Stimulated activated CD8-positive, alpha-beta memory T cell treated with anti-CD3 and anti-CD28 coated beads, Interleukin-4, amount 100 ng/mL, for 48 hours (primary cell): ENCODE measurements at regions not wholly inside any gene's neighbourhood (a gene's known extent, or its start where the extent isn't known, plus 50 kb on each side); places are given as distances from the start of the nearest gene placed in this dataset.
"Not testable (repeated sequence)": the region's sequence is repeated elsewhere in the genome, so short reads cannot be mapped to it uniquely, and the experiment has no call there.

Experiments
- DNase-seq: peaks from one replicate; pipeline ENCODE4 v3.0.0-alpha.2; 2020

DNA sequence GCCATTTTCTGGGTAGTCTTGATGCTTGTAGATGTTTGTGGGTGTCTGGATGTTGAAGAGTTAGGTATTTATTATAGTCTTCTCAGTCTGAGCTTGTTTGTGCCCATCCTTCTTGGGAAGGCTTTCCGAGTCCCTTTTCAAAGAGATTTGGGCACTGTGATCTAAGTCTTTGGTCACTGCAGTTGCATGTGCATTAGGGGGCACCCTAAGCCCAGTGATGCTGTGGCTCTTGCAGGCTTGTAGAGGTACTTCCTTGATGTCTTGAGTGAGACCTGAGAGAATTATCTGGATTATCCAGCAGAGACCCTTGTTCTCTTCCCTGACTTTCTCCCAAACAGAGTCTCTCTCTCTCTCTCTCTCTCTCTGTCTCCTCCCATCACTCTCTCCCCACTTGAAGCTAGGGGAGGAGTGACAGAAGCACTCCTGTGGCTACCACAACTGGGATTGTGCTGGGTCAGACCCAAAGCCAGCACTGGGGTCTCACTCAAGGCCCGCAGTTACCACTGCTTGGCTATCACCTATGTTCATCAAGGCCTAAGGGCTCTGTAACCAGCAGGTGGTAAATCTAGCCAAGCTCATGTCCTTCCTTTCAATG lies 68.5 kb downstream of the TMCO5A start:
- no peak for DNase-seq

DNA sequence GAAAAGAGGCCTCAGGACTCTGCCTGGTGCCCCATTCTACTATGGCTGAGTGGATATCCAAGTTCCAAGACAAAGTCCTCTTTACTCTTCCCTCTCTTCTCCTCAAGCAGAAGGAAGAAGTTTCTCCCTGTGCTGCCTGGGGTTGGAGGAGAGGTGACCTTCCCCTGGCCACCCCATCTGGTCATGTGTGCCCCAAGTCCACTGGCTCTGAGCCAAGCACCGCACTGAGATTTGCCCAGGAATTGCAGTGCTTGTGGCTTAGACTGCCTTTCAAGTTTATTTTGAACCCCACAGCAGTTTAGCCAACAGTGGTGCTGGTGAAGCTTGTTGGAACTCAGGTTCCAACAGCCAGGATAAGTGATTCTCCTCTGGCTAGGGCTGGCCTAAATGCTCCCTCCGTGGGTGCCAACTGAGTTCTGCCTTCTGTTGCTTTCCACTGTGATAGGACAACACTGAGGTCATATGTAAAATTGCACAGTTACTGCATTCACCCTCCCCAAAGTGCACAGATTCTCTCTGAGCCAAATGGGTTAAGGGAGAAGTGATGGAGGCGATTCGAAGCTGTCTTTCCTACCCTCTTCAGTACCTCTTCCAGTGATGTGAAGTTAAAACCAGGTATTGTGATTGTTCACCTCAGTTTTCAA lies 69.9 kb downstream of the TMCO5A start:
- DNase-seq = no peak

- DNase-seq = no peak
Observed at GRCh38 chr15:38005953-38006808, 71.7 kb downstream of the TMCO5A start.

DNA sequence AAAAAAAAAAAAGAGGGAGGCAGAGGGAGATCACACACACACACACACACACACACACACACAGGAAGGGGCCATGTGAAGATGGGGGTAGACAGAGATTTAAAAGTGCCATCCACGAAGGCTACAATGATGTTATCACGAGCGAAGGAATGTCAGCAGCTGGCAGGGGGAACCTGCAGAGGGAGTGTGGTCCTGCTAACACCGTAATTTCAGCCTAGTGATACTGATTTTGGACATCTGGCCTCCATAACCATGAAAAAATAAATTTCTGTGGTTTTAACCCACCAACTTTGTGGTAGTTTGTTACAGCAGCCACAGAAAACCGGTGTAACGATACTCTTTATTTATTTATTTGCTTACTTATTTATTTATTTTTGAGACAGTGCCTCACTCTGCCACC lies 76.0 kb downstream of the TMCO5A start:
- DNase-seq = no peak

- DNase-seq = no peak
Observed at GRCh38 chr15:38012894-38013293, 78.5 kb downstream of the TMCO5A start.

- DNase-seq = no peak
Observed at GRCh38 chr15:38017721-38018120, 83.3 kb downstream of the TMCO5A start.

- no peak for DNase-seq
Observed at GRCh38 chr15:38019066-38019465, 84.6 kb downstream of the TMCO5A start.

GRCh38 chr15:38021259-38021658 lies 86.8 kb downstream of the TMCO5A start:
- no peak for DNase-seq

DNA sequence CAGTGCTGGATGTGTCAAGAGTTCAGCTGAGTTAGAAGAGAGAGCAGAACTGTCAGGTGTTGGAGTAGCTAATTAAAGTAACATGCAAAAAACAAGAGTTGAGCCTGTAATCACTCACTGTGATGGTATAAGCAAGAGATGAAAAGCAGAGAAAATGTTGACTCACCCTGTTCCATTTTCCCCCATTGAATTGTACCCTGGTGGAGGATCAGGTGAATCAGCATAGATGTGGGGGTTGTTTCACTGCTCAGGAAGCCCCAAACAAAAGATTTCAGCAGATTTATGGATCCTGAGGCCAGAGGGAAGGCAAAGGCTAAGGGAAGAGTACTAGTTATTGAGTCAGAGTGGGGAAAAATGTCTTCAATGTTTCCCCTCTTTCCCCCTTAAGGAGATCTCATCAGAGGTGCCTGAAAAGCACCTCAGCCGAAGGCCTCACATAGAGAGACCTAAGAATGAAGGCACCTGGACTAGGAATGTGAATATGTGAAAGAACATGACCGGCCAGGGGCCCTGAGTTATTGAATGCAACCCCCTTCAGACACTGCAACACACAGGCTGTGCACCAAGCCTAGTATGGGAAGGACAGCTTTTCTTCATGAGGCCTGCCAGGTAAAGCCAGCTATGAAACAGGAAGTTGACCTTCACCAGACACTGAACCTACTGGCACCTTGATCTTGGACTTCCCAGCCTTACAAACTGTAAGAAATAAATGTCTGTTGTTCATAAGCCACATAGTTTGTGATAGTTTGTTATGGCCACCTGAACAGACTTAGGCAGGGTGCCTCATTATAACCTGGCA lies 90.1 kb downstream of the TMCO5A start:
- DNase-seq = no peak

DNA sequence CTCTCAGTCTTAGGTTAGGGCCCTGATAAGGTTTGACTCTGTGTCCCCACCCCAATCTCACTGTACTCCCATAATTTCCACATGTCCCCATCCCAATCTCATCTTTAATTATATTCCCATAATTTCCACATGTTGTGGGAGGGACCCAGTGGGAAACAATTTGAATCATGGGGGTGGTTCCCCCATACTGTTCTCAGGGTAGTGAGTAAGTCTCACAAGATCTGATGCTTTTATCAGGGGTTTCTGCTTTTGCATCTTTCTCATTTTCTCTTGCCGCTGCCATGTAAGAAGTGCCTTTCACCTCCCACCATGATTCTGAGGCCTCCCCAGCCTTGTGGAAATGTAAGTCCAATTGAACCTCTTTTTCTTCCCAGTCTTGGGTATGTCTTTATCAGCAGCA lies 91.2 kb downstream of the TMCO5A start:
- not testable (repeated sequence) for DNase-seq

GRCh38 chr15:38028869-38029268 lies 94.4 kb downstream of the TMCO5A start:
- no peak for DNase-seq

- DNase-seq = no peak
Observed at GRCh38 chr15:38029736-38030135, 95.3 kb downstream of the TMCO5A start.

DNA sequence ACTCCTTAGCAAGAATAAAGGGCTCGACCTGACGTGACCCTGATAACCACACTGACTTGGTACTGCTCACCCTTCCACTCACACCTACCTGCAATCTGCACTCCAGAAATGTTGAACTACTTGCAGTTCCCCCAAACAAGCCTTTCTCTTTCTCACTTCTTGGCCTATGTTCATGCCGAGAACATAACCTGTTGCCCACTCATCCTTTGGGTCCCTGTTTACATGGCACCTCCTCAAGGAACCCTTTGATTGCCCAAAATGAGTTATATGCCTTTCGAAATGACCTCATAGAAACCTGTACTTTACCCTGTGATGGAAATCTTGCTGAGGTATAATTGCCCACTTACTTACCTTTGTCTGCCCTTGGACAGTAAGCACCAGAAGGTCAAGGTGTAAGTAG lies 96.2 kb downstream of the TMCO5A start:
- no peak for DNase-seq

- no peak for DNase-seq
Observed at GRCh38 chr15:38035701-38036100, 101.3 kb downstream of the TMCO5A start.

GRCh38 chr15:38036790-38037338 lies 102.4 kb downstream of the TMCO5A start:
- DNase-seq = no peak

DNA sequence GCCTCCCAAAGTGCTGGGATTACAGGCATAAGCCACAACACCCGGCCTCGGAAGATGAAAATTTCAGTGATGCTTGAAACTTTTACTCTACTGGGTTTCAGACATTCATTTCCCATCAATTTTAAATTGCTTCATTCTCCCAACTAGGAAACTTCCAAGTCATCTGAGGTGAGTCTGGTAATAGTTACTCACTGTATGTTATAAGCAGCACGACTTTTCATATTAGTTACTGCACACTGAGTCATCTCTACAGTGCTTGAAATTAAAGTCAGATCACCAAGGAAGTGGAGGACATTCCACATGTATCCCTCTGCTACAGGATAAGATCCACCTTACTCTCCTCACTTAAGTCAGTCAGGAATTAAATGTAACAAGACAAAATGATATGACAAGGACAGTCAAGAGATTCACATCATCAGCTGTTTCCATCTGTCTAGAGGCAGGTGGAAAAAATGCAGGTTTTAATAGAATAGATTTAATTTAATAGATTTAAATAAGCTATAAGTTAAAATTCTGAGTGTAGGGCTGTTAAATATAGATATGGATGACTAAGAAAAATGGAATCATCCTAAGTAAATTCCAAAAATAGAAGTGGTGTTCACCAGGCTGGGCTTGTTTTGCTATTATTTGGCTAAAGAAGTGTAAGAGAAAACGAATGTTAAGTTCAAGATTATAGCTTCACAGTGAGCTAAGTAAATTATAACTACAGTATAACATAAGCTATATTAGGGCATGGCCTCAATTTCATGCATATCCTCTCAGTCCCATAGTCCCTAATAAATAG lies 104.4 kb downstream of the TMCO5A start:
- DNase-seq = no peak

- DNase-seq = no peak
Observed at GRCh38 chr15:38040615-38041014, 106.2 kb downstream of the TMCO5A start.

DNA sequence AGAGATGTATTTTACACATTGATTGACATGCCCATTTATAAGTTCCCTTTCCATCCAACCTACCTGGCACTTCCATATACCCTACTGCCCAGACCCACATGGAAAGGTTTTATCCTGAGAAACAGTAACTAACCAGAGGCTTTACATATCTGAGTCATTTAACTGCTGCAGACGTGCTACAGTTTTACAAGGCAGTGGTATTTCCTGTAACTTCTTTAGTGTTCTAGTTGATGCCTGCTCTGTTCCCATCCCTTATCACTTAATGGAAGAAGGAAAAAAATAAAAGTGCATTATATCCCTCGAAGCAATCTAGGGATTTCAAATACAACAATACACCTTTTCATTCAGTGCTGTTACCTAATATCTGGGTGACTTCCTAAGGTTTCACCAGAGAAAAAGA lies 107.1 kb downstream of the TMCO5A start:
- no peak for DNase-seq

DNA sequence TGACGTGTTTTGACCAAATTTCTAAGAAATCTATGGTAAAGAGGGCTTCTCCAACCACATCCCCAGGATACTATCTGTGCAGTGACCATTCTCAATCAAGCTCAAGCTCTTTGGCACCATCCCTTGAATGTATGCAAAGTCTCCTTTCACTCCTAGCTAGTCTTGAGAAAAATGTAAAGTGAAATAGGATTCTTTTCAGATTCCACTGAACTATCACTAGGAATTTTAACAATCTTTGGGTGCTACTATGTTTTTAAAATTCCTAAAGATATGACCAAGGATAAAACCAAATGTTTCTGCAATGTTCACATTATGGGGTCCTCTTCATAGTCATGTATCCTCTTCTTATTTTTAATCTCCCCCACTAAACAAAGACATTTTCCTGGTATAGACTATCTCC lies 107.8 kb downstream of the TMCO5A start:
- no peak for DNase-seq

DNA sequence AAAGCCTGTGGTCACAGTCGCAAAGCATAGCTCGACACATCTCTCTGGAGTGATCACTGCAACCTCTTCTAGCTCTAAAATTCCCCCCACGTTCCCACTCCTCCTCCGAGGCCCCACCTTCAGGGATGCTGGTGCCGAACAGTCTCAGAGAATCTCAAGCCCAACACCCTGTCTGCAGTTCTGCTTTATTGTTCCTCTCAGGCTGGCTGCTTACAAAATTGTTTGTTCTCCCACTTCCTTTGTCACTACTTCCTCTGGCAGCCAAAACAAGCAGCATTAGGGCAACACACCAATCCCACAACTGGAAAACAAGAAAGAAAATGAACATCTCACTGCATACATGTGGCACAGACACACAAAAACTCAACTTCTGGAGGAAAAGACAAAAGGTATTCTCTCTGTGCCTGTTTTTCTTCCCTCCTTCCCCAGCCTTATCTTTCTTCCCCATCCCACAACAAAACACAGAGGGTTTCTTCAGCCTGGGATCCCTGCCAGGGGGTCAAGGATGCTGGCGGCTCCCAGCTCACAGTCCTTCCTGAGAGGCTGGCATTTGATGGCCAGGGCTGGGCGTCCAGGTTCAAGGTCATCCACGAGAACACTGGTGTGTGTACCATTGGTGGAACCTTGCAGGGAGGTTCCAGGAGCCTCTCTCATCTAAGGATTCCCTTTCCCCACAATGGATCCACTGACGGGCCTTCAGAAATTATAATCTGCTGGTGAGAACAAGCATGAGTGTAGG lies 108.4 kb downstream of the TMCO5A start:
- DNase-seq = no peak
